Mucosa of rectum (tissue), 2 donors: ENCODE measurements at regions not wholly inside any gene's neighbourhood (a gene's known extent, or its start where the extent isn't known, plus 50 kb on each side); places are given as distances from the start of the nearest gene placed in this dataset.

Experiments
- H3K27ac ChIP-seq, 2 donors: one replicate each; pipeline ENCODE4 v1.7.0; 2013; ENCODE audit warnings: inconsistent platforms in 2 of 2, low read depth in 2 of 2, low read length in 2 of 2
- H3K27me3 ChIP-seq, 2 donors: one replicate each; pipeline ENCODE4 v1.7.0; 2013; ENCODE audit warnings: low read length in 2 of 2; ENCODE audit not compliant: control insufficient read depth in 2 of 2, insufficient read depth in 2 of 2
- H3K36me3 ChIP-seq, 2 donors: one replicate each; pipeline ENCODE4 v1.7.0; 2013; ENCODE audit warnings: low read length in 2 of 2; ENCODE audit not compliant: control insufficient read depth in 2 of 2, insufficient read depth in 2 of 2
- H3K4me1 ChIP-seq, 2 donors: one replicate each; pipeline ENCODE4 v1.7.0; 2013; ENCODE audit warnings: low read length in 2 of 2, mild to moderate bottlenecking in 1 of 2; ENCODE audit not compliant: control insufficient read depth in 2 of 2, insufficient read depth in 2 of 2
- H3K4me3 ChIP-seq, 2 donors: one replicate each; pipeline ENCODE4 v1.7.0; 2013; ENCODE audit warnings: low read length in 2 of 2
- H3K9ac ChIP-seq, 2 donors: one replicate each; pipeline ENCODE4 v1.7.0; 2013; ENCODE audit warnings: low read length in 2 of 2, low read depth in 1 of 2, mild to moderate bottlenecking in 1 of 2
- H3K9me3 ChIP-seq, 2 donors: one replicate each; pipeline ENCODE4 v1.7.0; 2013; ENCODE audit warnings: low read length in 2 of 2; ENCODE audit not compliant: control insufficient read depth in 2 of 2
- donor health status: healthy.
- donor health status: Normal muscosa, but diverticular disease.

DNA sequence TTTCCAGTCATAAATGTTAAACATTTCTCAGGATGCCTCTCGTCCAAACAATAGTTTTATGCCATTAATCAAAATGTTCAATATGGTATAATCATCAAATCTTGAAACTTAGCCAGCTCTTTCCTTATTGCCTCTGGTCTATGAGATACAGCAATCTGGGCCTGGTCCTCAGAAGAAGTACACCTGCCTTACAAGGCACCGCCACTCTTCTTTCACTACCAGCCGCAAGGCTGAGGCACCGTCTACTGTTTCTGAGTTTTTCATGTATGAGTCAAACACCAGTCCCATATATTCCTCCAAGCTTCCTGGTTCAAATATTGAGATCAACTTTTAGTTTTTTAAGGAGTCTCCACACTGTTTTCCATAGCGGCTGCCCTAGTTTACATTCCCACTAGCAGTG, 600.6 kb upstream of the FAT3 start:
- no peaks in the 10 kb centered on the region for H3K27me3 ChIP-seq
- no peaks in the 10 kb centered on the region for H3K9me3 ChIP-seq
- H3K4me1 ChIP-seq, result no peaks in the 10 kb centered on the region
- no peaks in the 10 kb centered on the region for H3K36me3 ChIP-seq
- no peak overlapping the region for H3K9ac ChIP-seq
- H3K4me3 ChIP-seq, result no peak overlapping the region
- H3K27ac ChIP-seq, result no peak overlapping the region

- Histone ChIP-seq H3K9me3 (no peaks in the 10 kb centered on the region), H3K4me1 (no peaks in the 10 kb centered on the region), H3K36me3 (no peaks in the 10 kb centered on the region)
Measured at GRCh38 chr11:91608677-91609076, 615.9 kb upstream of the FAT3 start.

GRCh38 chr11:91596111-91596510, 628.5 kb upstream of the FAT3 start:
- Histone ChIP-seq H3K9ac (no peak overlapping the region), H3K36me3 (no peaks in the 10 kb centered on the region), H3K27me3 (no peaks in the 10 kb centered on the region), H3K27ac (no peak overlapping the region), H3K9me3 (peaks cover 0 to 7% of the 10 kb centered on the region in 2 donors), H3K4me1 (no peaks in the 10 kb centered on the region), H3K4me3 (no peak overlapping the region)

More at GRCh38 chr11:91608677-91609076, 615.9 kb upstream of the FAT3 start:
- no peak overlapping the region for H3K4me3 ChIP-seq
- no peak overlapping the region for H3K9ac ChIP-seq
- H3K27me3 ChIP-seq, result no peaks in the 10 kb centered on the region
- H3K27ac ChIP-seq, result no peak overlapping the region

- Histone ChIP-seq H3K27ac (no peak overlapping the region), H3K4me1 (no peaks in the 10 kb centered on the region), H3K27me3 (no peaks in the 10 kb centered on the region), H3K9me3 (peaks cover 0 to 7% of the 10 kb centered on the region in 2 donors), H3K36me3 (no peaks in the 10 kb centered on the region), H3K9ac (no peak overlapping the region), H3K4me3 (no peak overlapping the region)
Measured at GRCh38 chr11:91591021-91591420, 633.6 kb upstream of the FAT3 start.

DNA sequence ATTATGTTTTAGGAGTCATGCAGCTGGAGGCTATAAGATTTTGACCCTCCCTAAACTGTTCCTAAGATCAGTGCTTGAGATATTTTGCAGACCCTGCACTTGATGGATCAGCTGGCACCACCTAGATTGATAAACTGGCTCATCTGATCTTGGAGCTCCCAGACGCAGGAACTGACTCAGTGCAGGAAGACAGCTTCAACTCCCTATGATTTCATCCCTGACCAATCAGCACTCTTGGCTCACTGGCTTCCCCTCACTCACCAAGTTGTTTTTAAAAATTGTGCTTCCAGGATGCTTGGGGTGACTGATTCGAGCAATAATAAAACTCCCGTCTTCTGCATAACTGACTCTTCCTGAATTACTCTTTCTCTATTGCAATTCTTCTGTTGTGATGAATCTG, 637.5 kb upstream of the FAT3 start:
- Histone ChIP-seq H3K27me3 (no peaks in the 10 kb centered on the region), H3K36me3 (no peaks in the 10 kb centered on the region), H3K27ac (no peak overlapping the region), H3K4me1 (no peaks in the 10 kb centered on the region), H3K9me3 (no peaks in the 10 kb centered on the region), H3K9ac (no peak overlapping the region), H3K4me3 (no peak overlapping the region)

- H3K9ac ChIP-seq, result no peak overlapping the region
- no peaks in the 10 kb centered on the region for H3K9me3 ChIP-seq
- no peaks in the 10 kb centered on the region for H3K27me3 ChIP-seq
- H3K4me3 ChIP-seq, result no peak overlapping the region
- no peaks in the 10 kb centered on the region for H3K4me1 ChIP-seq
- H3K36me3 ChIP-seq, result no peaks in the 10 kb centered on the region
- H3K27ac ChIP-seq, result no peak overlapping the region
Measured at GRCh38 chr11:91585035-91585801, 639.4 kb upstream of the FAT3 start.

DNA sequence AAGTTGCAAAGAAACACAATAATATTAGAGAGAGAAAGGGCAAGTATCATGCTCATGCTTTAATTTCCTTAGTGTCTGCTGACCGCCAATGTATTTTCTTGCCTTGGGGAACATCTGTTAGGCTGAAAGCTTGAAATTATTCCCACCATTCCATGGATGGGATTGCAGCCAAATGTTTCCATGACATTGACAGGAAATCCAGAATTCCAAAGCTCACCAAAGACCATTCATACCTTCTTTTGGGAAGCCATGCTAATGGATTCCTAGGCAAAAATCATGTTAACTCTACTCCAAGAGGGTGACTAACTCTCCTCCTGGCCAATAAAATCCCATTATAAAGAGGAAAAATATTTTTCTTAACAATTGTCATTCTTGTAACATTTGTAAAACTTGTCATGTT, 661.4 kb upstream of the FAT3 start:
- Histone ChIP-seq H3K4me1 (no peaks in the 10 kb centered on the region), H3K36me3 (no peaks in the 10 kb centered on the region), H3K9ac (no peak overlapping the region), H3K9me3 (peaks cover 0 to 2% of the 10 kb centered on the region in 2 donors), H3K27me3 (no peaks in the 10 kb centered on the region), H3K4me3 (no peak overlapping the region), H3K27ac (no peak overlapping the region)

GRCh38 chr11:91560434-91560833, 664.2 kb upstream of the FAT3 start:
- Histone ChIP-seq H3K9me3 (peaks cover 0 to 2% of the 10 kb centered on the region in 2 donors), H3K27me3 (no peaks in the 10 kb centered on the region)

DNA sequence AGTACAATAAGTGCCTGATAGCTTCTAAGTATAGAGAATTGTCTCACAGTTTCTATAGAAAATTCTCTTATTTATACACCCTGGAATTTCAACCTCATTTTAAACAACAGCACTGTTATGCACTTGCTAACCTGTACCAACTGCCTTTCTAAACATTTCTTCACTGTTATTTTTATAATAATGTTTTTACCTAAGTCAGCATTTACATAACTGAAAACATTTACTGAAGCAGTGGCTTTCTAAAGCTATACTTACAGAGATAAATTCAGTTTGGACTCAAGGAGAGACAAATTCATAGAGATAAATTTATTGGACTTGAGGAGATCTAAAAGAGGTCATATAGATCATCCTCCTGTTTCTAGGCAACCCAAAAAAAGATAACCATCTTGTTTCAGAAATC, 686.6 kb upstream of the FAT3 start:
- Histone ChIP-seq H3K4me3 (no peak overlapping the region), H3K9me3 (peaks cover 2 to 3% of the 10 kb centered on the region in 2 donors), H3K9ac (no peak overlapping the region), H3K36me3 (no peaks in the 10 kb centered on the region), H3K27me3 (no peaks in the 10 kb centered on the region), H3K4me1 (no peaks in the 10 kb centered on the region), H3K27ac (no peak overlapping the region)

More at GRCh38 chr11:91560434-91560833, 664.2 kb upstream of the FAT3 start:
- H3K27ac ChIP-seq, result no peak overlapping the region
- H3K9ac ChIP-seq, result no peak overlapping the region
- H3K4me1 ChIP-seq, result no peaks in the 10 kb centered on the region
- no peaks in the 10 kb centered on the region for H3K36me3 ChIP-seq
- no peak overlapping the region for H3K4me3 ChIP-seq

GRCh38 chr11:91536366-91536765, 688.3 kb upstream of the FAT3 start:
- H3K27me3 ChIP-seq, result no peaks in the 10 kb centered on the region
- H3K9me3 ChIP-seq, result peaks cover 2 to 3% of the 10 kb centered on the region in 2 donors
- H3K4me3 ChIP-seq, result no peak overlapping the region
- no peak overlapping the region for H3K27ac ChIP-seq
- H3K36me3 ChIP-seq, result no peaks in the 10 kb centered on the region
- no peaks in the 10 kb centered on the region for H3K4me1 ChIP-seq
- no peak overlapping the region for H3K9ac ChIP-seq
